ENCODE measurements at regions not wholly inside any gene's neighbourhood (a gene's known extent, or its start where the extent isn't known, plus 50 kb on each side); places are given as distances from the start of the nearest gene placed in this dataset.
"Not testable (repeated sequence)": the region's sequence is repeated elsewhere in the genome, so short reads cannot be mapped to it uniquely, and the experiment has no call there.

- not testable (repeated sequence) for DNase-seq
These were observed 823.6 kb upstream of the TPTE start for GRCh38 chr21:9697751-9698150.

- DNase-seq = not testable (repeated sequence)
These were observed 816.4 kb upstream of the TPTE start for GRCh38 chr21:9705016-9705415.

GRCh38 chr21:9705455-9705854 lies 815.9 kb upstream of the TPTE start:
- not testable (repeated sequence) for DNase-seq

- DNase-seq = not testable (repeated sequence)
These were observed 796.8 kb upstream of the TPTE start for GRCh38 chr21:9724542-9724941.

DNA sequence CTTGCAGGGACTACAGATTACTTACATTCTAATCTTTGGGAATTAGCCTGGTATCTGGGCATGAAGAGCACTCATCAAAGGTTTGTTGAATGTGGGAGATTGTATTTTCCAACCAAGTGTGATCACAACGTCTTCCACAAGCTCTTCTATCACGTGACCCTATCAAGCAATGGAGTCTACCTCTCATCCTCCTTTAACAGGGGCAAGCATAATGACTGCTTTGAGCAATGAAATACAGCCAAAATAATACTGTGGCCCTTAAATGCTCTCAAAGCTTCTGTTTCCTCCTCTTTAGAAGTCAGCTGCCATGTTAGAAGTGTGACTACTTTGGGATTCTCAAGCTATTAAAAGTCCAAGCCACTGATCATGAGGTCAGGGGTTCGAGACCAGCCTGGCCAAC lies 794.2 kb upstream of the TPTE start:
- DNase-seq = not testable (repeated sequence)

DNA sequence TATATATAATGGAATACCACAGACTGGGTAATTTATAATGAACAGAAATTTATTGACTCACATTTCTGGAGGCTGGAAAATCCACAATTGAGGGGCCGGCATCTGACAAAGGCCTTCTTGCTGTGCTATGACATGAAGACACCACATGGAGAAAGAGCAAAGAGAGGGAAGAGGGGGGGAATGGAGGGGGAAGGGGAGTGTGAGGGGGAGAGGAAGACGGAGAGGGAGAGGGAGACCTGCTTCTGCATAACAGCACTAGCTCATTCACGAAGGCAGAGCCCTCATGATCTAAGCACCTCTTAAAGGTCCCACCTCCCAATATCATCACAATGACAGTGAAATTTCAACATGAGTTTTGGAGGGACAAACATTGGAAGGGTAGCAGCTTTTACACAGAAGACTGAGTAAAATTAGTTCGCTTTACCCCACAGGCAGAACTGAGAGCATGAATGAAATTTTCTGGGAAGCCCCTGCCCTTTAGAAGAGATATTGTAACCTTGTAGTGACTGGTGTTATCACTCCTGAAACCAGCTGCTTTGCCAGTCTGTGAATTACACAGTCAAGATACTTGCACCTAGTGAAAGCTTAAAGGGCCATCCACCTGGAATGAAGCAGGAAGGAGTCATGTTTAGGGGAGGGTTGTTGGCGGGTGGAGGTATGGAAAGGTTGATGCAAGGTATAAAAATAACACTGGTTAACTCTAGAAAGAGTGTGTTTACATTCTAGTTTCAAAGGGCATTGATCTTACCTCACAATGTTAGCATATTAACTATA lies 793.0 kb upstream of the TPTE start:
- DNase-seq = not testable (repeated sequence)

GRCh38 chr21:9730866-9731265 lies 790.5 kb upstream of the TPTE start:
- no peak for DNase-seq

- DNase-seq = not testable (repeated sequence)
These were observed 790.1 kb upstream of the TPTE start for GRCh38 chr21:9731317-9731716.

DNA sequence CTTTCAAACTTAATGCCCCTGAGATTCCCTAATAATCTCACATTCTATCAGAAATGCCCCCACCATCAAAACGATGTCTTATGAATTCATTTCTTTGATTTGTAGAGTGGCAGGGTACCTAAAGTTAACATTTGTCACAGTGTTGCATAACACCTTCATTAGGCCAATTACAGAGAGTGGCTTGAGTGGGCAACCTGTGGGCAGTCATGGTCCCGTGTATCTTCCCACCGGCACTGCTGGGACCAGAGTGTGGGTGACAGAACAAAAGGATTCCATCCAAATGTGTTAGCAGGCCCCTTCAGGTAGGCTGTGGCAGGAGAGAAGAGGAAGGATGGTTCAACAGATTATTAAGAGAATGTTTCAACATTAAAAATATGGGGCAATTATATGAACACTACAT lies 788.8 kb upstream of the TPTE start:
- not testable (repeated sequence) for DNase-seq

- not testable (repeated sequence) for DNase-seq
These were observed 787.4 kb upstream of the TPTE start for GRCh38 chr21:9733761-9734558.

- DNase-seq = no peak
These were observed 785.9 kb upstream of the TPTE start for GRCh38 chr21:9735421-9735961.

GRCh38 chr21:9737301-9737700 lies 784.1 kb upstream of the TPTE start:
- DNase-seq = not testable (repeated sequence)

GRCh38 chr21:9737871-9738515 lies 783.4 kb upstream of the TPTE start:
- DNase-seq = not testable (repeated sequence)

GRCh38 chr21:9738527-9738926 lies 782.9 kb upstream of the TPTE start:
- no peak for DNase-seq

DNA sequence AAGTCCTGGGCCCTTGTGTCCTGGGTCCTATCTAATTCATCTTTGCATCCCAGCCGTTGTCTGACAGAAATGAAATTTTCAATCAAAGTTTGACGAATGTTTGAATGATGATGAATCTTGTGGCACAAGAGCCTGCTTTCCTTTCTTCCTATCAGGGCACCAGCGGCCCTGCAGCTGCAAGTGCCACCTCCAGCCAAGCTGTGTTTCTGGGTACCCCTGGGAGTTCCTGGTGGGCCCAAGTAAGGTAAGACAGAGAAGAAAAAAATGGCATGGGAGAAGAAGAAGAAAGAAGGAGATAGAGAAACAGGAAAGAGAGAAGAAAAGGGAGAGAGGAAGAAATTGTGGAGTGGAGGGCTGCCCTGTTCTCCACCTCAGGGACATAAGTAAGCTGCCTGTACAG lies 782.1 kb upstream of the TPTE start:
- no peak for DNase-seq

- not testable (repeated sequence) for DNase-seq
These were observed 781.0 kb upstream of the TPTE start for GRCh38 chr21:9740177-9740941.

GRCh38 chr21:9740991-9741742 lies 780.2 kb upstream of the TPTE start:
- not testable (repeated sequence) for DNase-seq

GRCh38 chr21:9743566-9743965 lies 777.8 kb upstream of the TPTE start:
- DNase-seq = not testable (repeated sequence)

DNA sequence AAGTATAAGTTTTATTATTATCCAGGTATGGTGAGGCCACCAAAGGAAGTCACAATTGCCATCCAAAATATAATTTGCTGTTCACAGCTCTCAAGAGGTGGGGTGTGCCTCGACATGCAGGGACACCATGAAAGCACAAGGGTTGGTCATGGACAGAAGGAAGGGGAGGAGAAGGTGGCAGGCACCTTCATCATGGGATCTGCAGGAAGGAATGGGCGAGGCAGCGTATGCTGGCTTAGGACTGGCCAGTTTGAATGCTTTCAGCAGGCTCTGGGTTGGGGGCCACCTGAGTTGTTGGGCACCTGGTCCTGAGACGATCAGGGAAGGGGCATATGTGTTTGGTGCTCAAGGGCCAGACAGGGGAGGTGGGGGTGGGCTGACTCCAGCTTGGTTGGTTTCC lies 777.2 kb upstream of the TPTE start:
- DNase-seq = not testable (repeated sequence)

GRCh38 chr21:9744593-9744992 lies 776.8 kb upstream of the TPTE start:
- DNase-seq = not testable (repeated sequence)

DNA sequence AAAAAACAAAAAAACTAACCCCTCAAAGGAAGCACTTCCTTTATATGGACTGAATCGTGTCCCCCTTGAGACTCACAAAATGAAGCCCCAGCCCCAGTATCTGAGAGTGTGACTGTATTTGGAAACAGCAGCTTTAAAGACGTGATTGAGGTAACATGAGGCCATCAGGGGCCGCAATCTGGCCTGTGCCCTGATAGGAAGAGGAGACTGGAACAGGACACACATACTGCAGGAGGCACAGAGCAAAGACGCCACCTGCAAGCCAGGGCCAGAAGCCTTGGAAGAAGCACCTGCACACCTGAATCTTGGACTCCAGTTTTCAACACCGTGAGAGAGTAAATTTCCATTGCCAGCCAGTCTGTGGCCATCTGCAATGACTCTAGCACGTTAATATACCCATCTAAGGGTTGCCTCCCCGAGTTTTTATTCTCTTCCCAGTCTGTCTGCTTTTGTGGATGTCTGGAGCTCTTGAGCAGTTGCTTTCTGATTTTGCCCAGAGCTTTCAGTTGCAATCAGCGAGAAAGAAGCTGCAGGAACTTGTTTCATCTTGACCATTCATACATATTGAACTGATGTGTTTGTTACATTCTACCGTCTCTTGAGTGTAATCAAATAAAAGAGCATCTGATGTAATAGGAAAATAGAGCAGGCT lies 775.8 kb upstream of the TPTE start:
- DNase-seq = not testable (repeated sequence)

Data from stimulated activated CD8-positive, alpha-beta memory T cell treated with anti-CD3 and anti-CD28 coated beads, Interleukin-4, amount 100 ng/mL, for 48 hours (primary cell).